ENCODE measurements at regions not wholly inside any gene's neighbourhood (a gene's known extent, or its start where the extent isn't known, plus 50 kb on each side); places are given as distances from the start of the nearest gene placed in this dataset.
A peak's percentile ranks its signal among the peaks of the same experiment; 100 is the strongest.

GRCh38 chr15:95958382-95958781, 372.1 kb upstream of the NR2F2 start:
- no peak for TF ChIP-seq CTCF (IDR thresholded peaks at IDR 0.05)
- no peak for TF ChIP-seq POLR2A (IDR thresholded peaks at IDR 0.05)
- TF ChIP-seq POLR2AphosphoS5 (IDR thresholded peaks at IDR 0.05): peak; percentile 5
